NCI-H446 (cell line): ENCODE measurements at regions not wholly inside any gene's neighbourhood (a gene's known extent, or its start where the extent isn't known, plus 50 kb on each side); places are given as distances from the start of the nearest gene placed in this dataset.
"Not testable (repeated sequence)": the region's sequence is repeated elsewhere in the genome, so short reads cannot be mapped to it uniquely, and the experiment has no call there.

Experiments
- DNase-seq, 2 experiments: peaks; one replicate each; lab custom pipeline; 2025; lab: John Stamatoyannopoulos, UW

- not testable (repeated sequence) for DNase-seq
Observed at GRCh38 chr3:177628095-177628719, 430.9 kb upstream of the TBL1XR1 start.

DNA sequence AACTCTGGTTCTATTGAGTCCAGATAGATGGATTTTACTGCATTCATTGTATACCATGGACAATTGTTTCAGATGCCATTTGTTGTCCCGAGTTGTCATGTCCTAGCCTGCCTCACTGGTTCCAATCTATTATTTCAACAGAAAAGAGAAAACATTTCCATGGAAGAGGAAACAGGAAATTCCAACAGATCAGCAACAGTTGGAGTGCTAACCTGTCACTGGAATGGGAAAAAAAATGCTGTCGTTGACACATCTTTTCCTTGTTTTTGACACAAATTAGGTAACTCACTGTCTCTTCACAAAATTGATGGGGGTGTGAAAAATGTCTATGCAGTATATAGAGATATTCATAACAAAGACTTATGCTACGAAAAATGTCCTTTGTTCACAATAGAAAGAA is 432.0 kb upstream of the TBL1XR1 start:
- no peak for DNase-seq

- no peak for DNase-seq
Observed at GRCh38 chr3:177633671-177634207, 436.5 kb upstream of the TBL1XR1 start.

DNA sequence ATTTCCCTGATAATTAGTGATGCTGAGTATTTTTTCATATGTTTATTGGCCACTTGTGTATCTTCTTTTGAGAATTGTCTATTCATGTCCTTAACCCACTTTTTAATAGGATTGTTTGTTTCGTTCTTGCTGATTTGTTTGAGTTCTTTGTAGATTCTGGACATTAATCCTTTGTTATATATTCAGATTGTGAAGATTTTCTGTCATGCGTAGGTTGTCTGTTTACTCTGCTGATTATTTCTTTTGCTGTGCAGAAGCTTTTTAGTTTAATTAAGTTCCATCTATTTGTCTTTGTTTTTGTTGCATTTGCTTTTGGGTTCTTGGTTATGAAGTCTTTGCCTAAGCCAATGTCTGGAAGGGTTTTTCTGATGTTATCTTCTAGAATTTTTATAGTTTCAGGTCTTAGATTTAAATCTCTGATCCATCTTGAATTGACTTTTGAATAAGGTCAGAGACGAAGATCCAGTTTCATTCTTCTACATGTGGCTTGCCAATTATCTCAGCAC is 438.4 kb upstream of the TBL1XR1 start:
- not testable (repeated sequence) for DNase-seq

DNA sequence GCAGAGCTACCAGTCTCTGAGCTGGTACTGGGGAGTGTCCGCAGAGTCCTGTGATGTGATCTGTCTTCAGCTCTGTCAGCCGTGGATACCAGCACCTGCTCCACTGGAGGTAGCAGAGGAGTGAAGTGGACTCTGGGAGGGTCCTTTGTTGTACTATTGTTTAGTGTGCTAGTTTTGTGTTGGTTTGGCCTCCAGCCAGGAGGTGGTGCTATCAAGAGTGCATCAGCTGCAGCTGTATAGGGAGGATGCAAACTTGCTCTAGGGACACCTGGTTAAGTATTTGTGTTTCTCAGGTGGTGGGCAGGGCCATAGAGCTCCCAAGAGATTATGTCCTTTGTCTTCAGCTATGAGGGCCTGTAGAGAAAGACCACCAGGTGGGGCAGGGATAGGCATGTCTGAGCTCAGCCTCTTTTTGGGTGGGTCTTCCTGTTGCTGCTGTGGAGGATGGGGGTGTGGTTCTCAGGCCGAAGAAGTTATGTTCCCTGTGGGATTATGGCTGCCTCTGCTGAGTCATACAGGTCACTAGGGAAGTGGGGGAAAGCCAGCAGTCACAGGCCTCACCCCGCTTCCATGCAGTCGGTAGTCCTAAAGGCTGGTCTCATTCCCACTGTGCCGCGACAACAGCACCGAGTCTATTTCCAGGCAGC is 443.2 kb upstream of the TBL1XR1 start:
- no peak for DNase-seq

DNA sequence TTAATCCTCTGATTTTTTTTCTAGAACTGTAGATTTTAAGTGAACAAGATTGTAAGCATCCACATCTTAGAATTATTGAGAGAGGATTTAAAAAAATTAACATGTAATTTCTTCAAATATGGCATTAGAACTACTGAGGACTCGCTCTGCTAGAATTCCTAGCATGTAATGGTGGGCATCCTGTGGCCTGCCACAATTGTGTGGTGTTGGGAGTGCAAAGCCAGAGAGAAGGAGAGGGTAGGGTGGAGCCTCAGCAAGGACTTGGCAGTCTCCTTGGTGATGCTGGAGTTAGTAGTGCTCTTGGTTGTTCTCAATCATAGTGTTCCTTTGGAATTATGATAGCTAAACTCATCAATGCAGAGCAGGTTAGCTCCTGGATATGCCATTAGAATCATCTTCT is 443.9 kb upstream of the TBL1XR1 start:
- no peak for DNase-seq

DNA sequence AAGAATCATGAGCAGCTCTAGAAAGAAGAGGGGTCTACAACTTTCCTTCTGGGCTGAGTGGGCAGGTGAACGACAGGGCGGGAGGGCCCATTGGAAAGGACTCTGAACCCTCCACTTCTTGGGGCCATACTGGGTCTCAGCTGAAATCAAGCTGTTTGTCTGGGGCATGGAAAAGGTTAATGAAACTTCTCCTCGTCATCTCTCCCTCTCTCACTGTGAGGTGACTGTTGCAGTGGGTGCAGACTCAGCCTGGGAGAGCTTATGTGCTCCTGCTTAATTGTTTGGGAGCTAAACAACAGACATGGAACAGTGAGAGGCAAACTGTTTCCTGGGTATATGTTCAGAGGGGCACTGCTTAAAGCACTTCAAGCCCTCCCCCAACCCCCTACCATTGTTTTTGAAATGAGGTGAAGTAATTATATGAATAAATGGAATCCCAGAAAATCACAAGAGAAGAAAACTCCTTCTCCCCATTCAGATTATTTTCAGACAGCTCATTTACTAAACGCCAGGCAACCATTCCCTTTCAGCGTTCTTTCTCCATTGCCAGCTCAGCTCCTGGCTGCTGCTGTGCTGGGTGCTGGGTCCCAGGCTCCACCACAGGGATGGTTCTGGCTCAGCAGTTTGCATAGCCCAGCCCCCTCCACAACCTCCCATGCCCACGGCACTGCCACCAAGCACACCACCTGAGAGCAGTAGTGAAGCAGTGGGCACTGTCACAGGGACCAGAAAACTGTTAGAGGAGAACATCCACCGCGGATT is 444.9 kb upstream of the TBL1XR1 start:
- no peak for DNase-seq

GRCh38 chr3:177642804-177643125 is 445.5 kb upstream of the TBL1XR1 start:
- DNase-seq = no peak

DNA sequence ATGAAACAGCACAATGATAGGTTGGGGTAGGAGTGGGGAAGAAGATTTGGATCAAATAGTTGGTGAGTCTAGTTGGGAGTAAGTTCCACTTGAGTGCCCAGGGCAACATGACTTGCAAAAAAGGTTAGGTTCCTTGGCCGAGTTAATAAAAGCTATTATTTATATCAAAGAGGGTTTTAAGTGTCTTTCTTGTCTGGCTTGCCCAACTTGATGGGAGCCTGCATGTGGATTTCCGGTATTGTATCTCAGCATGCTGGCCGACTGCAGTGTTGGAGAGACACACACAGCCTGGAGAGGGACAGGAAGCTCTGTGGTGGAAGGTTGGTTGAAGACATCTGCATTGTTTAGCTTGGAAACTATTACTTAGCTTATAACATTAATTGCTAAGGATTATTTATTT is 449.5 kb upstream of the TBL1XR1 start:
- no peak for DNase-seq

GRCh38 chr3:177647341-177647740 is 450.1 kb upstream of the TBL1XR1 start:
- DNase-seq = no peak

DNA sequence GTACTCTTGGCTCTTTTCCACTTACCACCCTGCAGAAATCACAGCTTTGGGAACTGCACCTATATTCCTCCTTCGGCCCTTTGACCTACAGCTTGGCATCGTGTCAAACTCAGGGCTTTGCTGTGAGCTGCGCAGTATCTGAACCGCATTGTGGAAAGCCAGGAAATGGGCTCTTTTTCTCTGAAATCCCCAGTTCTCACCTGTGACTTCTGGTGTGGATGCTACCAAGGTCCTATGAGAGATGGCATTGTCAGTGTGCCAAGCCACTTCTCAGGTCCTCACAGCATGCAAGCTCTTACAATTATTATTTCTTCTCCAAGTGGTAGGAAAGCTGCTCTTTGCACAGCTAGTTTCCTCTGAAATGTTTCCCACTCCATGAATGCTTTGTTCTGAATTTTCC is 450.6 kb upstream of the TBL1XR1 start:
- DNase-seq = no peak

GRCh38 chr3:177652556-177653291 is 455.4 kb upstream of the TBL1XR1 start:
- DNase-seq = no peak

DNA sequence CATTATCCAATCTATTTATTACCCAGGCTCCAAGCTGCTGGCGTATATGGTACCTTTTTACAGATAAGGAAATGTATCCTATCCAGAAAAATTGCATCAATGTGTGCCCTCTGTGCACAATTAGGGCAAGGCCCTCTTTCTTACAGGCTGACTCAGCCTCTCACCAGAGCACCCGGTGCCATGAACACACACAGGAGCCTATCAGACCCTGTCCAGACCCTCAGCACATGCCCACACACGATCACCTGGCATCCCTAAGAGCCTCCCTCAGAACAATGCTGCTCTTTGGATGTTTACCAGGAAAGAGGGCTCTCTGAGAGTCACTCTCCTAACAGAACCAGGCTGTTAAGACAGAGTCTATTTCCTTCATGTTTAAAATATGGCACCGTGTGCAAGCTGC is 460.0 kb upstream of the TBL1XR1 start:
- no peak for DNase-seq

DNA sequence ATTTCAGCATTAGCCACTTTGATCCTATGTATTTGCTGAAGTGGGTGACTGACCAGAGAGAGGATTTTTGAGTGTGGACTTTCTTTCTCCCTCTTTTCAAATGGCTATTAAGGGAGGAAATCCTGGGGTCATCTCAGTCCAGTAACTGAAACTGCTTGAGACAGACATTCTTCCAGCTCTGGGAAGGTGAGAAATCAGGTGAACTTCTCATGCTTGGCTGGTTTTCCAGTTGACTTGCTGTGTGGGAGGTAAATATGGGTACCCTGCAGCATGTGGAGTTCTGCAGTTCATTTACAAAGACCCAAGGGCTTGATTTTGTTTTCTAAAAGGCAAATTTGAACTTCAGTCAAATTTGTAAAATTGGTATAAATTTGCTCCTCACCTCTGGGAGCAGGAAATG is 461.1 kb upstream of the TBL1XR1 start:
- DNase-seq = no peak

- DNase-seq = not testable (repeated sequence)
Observed at GRCh38 chr3:177664380-177665103, 467.3 kb upstream of the TBL1XR1 start.

GRCh38 chr3:177665122-177665808 is 468.0 kb upstream of the TBL1XR1 start:
- DNase-seq = no peak

DNA sequence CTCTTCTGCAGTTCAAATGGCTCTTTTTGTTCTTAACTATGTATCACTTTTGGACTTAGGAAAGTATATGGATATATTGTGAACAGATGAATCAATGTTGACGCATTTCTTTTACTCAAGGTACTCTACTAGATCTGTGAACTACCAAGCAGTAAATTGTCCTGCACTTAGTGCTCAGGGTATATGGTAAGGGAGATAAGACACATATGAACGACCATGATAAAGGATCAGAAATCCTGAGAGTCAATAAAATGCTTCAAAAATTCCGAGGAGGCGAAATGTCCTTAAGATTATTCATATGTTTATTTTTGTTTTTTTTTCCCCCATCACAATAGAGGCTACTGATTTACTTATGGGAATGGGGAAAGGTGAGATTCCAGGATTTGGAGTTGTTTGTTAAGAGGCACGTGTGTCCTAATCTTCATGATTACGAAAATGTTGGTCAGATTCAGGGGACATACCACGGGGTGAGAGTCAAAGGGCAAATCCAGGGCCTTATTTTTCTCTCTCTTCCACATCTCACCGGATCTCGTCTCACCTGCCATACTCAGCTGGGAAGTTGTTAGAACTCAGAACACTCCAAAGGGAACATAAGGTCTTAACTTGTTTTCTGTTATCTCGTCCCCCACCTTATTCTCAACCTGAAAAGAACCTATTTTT is 475.1 kb upstream of the TBL1XR1 start:
- DNase-seq = no peak

- peak in 1 of 2 experiments; percentile 58 for DNase-seq
Observed at GRCh38 chr3:177673112-177673914, 476.0 kb upstream of the TBL1XR1 start.

GRCh38 chr3:177674186-177674585 is 476.9 kb upstream of the TBL1XR1 start:
- no peak for DNase-seq

DNA sequence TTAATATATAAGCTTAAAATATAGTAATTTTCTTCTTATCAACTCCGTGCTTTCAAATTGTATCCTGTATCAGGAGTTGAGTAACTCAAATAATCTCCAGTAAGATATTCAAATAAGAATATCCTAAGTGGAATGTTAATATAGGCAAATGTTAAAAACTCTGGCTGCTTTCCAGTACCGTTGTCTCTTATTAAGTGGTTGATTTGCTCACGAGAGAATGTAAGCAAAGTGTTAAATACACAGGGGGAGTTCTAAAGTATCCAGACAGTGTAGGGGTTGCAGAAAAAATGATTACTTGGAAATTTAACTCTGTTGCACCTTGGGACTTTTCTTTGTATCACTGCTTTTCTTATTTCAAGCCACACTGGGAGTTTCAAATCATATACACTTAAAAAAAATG is 478.9 kb upstream of the TBL1XR1 start:
- DNase-seq = no peak
